Stimulated activated CD4-positive, alpha-beta T cell treated with anti-CD3 and anti-CD28 coated beads, Interleukin-4, amount 100 ng/mL, for 4 hours (primary cell): ENCODE measurements at regions not wholly inside any gene's neighbourhood (a gene's known extent, or its start where the extent isn't known, plus 50 kb on each side); places are given as distances from the start of the nearest gene placed in this dataset.
"Not testable (repeated sequence)": the region's sequence is repeated elsewhere in the genome, so short reads cannot be mapped to it uniquely, and the experiment has no call there.

ENCODE experiments used
- DNase-seq, 2 experiments: peaks; one replicate each; pipeline ENCODE4 v3.0.0-alpha.2; 2020

- DNase-seq = no peak
Measured at GRCh38 chr6:11888727-11889126, 110.1 kb upstream of the ADTRP start.

GRCh38 chr6:11885159-11885558 lies 106.6 kb upstream of the ADTRP start:
- no peak for DNase-seq

GRCh38 chr6:11883471-11883870 lies 104.9 kb upstream of the ADTRP start:
- DNase-seq = not testable (repeated sequence)

DNA sequence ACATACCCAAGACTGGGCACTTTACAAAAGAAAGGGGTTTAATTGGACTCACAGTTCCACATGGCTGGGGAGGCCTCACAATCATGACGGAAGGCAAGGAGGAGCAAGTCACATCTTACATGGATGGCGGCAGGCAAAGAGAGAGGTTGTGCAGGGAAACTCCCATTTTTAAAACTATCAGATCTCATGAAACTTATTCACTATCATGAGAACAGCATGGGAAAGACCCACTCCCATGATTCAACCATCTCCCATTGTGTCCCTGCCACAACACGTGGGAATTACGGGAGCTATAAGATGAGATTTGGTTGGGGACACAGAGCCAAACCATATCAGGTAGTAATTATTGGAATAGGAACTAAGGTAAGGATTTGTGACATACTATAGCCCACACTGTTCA lies 101.6 kb upstream of the ADTRP start:
- DNase-seq = not testable (repeated sequence)

DNA sequence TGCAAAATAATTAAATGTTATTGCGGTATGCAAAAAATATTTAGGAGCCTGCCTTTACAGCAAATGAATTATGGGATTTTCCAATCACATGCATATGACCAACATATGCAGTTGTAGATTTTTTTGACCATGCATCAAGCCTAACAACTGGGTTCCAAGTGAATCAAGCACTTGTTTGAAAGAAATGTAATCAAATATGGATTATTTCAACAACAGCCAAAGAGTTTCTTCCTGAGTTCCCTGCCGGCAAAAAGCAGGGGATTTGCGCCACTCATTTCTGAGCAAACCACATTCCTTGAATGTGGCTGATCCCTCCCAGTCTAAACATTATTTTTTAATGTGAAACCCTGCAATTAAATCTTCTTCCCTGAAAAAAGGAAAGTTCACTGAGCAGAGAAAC lies 100.1 kb upstream of the ADTRP start:
- DNase-seq = no peak

GRCh38 chr6:11878029-11878428 lies 99.4 kb upstream of the ADTRP start:
- DNase-seq = no peak

DNA sequence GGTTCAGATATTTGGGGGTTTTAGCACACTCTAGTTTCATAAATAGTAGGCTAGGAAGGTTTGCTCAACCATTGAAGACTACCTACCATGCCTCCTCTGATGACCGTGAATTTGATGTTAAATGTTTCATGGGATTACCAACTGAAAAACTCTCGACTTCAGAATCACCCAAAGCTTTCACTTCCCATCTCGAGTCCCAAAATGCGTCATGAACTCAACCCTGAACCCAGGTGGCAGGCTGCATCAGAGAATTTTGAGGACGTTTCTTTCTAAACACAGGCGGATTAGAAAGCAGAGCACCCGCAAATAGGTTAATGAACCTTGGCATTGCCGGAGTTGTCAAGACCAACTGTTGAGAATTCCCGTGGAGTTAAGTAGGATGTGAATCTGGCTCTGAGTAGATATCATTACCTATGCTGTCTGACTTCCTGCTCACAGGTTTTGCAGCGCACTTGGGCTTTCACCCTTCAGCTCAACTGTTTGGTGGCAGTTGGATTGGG lies 98.4 kb upstream of the ADTRP start:
- no peak for DNase-seq

DNA sequence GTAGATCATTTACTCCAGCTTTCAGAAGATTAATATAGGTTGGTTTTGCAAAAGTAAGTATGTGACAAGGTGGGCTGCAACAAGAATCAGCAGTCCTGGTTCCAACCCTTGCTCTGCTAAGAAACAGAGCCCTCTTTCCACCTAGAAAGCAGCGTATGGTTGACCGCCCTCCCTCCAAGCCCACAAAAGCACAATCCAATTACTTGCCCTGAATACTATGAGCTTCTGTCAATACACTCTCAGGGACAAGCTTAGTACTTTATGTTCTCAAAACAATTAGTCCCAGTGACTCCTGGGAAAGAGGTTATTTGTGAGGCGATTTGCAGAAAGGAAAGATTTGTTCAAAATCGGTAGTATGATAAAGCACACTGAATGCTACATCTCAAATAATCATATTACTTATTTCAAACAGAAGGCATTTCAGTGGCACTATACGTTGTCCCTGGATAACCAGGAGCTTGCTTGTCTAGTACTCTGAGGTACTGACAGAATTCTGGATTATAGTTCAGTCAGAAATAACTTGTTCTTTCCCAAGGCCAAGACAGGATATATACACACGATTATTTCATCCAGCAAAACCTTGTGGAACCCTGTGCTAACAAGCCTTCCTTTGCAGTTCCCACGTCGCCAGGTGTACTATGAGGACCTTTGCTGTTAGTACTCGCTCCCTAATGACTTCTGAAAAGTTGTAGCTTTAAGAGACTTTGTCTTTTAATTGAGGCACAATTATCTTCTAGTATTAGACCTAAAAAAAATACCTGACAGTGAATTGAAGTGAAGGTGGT lies 96.9 kb upstream of the ADTRP start:
- no peak for DNase-seq

- DNase-seq = no peak
Measured at GRCh38 chr6:11869672-11870340, 91.2 kb upstream of the ADTRP start.

DNA sequence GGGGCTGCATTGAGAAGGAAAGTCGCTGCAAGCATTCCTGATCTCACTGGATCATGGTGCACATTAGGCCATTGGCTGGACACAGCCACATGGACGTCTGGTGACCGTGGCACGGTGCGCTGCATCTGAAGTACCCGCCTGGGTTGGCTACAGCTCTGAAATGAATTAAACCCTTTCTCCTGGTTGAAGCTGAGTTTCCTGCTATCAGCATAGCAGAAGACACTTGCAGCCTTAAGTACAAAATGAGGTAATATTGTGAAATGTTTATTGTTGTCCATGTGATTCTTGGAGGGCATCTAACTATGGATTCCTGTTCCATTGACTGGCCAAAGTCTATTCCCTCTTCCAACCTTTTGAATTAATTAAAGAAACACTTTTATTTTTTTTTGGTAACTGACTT lies 89.8 kb upstream of the ADTRP start:
- DNase-seq = no peak

DNA sequence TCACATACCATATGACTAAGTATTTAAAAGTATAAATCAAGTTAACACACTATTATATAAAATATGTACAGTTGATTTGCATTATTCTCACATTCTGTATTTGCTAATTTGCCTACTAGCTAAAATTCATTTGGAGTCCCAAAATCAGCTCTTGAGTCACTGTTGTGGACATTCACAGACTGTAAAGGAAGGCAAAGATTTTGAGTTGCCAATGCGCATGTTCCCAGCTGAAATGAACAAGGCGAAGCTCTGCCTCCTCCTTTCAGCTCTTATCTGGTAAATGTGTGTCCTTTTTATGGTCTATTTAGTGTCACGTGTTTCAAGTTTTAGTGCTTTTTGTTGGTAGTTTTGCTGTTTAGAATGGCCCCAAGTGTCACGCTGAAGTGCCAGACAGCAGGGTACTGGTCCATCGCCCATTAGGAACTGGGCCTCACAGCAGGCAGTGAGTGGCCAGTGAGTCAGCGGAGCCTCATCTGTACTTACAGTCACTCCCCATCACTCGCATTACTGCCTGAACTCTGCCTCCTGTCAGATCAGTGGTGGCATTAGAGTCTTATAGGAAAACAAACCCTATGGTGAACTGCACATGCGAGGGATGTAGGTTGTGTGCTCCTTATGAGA lies 87.2 kb upstream of the ADTRP start:
- no peak for DNase-seq

DNA sequence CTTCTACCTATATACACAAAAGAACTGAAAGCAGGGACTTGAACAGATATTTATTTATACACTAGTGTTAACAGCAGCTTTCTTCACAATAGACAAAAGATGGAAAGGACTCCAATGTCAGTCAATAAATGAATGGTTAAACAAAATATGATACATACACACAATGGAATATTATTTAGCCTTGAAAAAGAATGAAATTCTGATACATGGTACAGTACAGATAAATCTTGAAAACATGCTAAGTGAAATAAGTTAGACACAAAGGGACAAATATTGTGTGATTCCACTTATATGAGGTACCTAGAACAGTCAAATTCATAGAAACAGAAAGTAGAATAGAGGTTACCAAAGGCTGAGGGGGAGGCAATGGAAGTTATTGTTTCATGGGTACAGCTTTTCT lies 79.8 kb upstream of the ADTRP start:
- DNase-seq = no peak

DNA sequence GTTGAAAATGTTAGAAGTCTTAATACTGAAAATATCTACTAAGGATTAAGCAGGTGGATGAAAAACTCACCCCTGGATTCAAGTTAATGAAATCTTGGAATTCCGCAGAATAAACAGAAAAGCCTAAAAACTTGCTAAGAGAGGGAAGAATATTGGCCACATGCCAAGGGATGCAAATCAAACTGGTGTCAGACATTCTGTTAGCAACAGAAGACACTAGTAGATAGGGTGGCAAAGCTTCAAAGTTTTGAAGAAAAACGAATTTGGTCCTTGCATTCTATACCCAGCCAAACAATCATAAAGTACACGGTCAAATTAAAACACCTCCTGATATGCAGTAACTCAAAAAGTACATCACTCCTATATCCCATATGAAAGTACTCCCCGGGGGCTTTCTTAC lies 77.1 kb upstream of the ADTRP start:
- no peak for DNase-seq

GRCh38 chr6:11854408-11855165 lies 76.0 kb upstream of the ADTRP start:
- no peak for DNase-seq

- DNase-seq = no peak
Measured at GRCh38 chr6:11853678-11854407, 75.2 kb upstream of the ADTRP start.

DNA sequence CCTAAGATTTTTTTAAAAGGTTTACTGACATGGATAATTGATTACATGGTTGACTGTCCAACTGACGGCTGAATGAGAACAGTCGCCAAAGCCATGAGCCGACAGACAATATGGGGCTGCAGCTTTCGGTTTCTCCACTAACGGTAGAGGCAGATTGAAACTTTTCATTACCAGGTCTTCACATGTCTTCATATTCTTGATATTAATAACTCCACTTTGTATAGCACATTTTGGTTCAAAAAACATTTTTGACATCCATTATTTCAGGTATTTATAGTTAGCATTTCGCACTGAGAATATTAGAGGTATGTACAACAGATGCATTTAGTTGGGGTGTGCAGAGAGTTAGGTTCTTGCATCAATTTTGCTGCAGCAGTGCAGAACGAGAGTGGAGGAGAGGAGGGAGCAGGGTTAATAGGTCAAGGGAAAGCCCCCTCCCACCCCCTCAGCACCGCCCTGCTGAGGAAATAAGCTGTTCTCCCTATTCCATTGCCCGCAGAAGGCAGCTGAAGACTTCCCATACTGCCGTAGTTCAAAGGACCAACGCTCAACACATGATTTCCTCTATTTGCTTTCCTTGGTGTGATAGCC lies 73.6 kb upstream of the ADTRP start:
- DNase-seq = no peak

DNA sequence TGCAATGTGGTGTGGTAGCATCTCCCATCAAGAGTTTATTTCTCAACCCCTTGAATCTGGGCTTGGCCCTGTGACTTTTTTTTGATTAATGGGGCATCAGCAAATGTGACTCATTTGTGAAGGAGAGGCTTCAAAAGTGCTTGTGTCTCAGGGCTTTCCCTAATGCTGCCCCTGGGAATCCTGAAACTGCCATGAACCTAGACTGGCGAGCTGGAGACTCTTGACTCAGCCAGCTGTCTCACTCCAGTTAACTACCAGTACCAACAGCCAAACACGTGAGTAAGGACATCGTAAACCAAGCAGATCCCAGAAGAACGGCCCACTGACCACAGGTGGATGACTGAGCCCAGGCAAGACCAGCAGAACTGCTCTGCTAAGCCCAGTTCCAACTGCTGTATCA lies 72.8 kb upstream of the ADTRP start:
- DNase-seq = no peak

DNA sequence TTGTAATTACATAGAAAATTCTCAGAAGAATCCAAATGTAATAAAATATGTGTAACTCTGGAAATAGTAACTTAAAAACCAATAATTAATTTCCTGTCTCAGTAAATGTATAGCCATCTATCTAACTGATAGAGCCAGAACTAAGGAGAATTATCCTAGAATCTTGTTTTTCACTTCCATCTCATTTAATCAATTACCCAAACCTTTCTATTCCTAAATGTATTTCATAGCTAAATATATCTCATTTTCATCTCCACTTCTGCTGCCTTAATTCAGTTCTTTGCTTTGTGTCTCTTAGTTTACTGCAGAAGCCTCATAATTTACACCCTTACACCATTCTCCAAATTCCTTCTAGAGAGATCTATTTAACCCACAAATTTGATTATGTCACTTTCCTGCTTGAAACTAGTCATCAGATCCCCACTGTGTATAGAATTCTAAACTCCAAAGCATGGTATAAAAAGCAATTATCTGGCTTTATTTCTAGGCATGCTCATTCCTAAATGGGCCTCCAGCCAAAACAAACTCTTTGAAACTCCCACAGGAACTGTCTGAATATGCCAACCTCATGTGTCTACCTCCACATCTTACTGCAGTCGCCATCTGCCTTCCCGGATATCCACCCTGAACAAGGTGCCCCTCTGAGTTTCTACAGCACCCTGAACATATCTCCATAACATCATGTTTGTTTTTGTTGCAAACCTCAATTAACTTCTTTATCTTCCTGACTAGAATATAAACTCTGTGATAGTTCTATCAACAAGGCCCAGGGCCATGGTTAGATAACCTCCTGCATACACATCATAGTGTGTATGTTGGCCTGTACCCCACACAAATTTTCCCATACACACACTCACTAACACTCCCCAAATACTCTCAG lies 70.5 kb upstream of the ADTRP start:
- DNase-seq = no peak

- no peak for DNase-seq
Measured at GRCh38 chr6:11848346-11848651, 69.7 kb upstream of the ADTRP start.

DNA sequence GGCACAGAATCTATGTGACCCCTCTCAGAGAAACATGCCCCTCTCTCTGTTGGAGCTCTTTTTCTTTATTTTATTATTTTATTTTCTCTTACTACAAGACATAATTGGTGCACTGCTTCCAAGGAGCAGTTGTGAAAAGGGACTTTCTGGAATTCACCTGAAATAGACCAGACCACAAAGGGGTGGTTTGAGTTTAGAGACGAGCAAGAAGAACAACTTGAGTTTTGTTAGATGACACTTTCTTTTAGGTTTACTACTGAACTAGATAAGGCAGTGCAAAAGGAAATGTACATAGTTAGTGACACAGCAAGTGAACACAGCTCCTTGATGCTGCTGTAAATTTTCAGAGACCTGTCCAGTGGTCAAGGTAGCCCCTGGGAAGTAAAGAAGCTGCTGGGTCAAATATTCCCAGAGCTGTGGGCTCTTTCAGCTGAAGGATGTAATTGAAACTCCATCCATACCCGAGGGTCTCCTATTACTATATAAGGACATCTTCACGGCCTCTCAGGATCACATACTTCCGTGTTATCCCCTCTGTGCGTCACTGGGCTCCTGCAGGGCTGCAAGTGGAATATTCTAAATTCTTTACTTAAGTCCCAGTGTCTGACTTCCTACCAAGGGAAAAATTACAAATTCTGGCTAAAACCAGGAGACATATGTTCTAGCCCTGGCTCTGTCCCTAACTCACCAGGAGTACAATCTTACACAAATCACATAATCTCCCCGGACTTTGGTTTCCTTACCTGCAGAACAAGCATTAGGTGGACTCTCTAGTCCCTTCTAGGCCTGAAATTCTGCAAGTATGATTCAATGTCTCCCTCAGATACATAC lies 69.1 kb upstream of the ADTRP start:
- no peak for DNase-seq
